GM18520 (cell line): ENCODE measurements at regions not wholly inside any gene's neighbourhood (a gene's known extent, or its start where the extent isn't known, plus 50 kb on each side); places are given as distances from the start of the nearest gene placed in this dataset.

Experiments
- ATAC-seq: cut with Tn5 transposase; IDR thresholded peaks from one replicate; pipeline ENCODE4 v1.9.1; 2021; ENCODE audit not compliant: unreplicated experiment

DNA sequence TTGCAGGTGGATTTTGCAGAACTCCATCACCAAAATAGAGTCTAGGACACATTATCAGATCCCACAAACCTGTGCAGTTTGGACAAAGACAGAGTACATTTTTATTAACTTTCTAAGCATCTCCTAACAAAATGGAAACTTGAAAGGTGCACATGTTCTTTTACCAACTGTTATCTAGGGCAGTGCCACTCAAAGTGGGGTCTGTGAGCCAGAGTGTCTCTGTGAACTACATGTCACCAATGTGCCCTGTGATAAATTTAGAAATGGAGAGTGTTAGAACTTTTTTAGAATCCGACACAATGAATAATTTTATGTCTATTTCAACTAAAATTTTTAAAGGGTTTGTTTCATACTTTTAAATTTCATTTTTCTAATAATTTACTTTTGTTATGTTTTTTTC, 68.4 kb upstream of the TMC3 start:
- no peak for ATAC-seq

GRCh38 chr15:81434851-81435250, 60.8 kb upstream of the TMC3 start:
- no peak for ATAC-seq

GRCh38 chr15:81433462-81433861, 59.4 kb upstream of the TMC3 start:
- no peak for ATAC-seq

DNA sequence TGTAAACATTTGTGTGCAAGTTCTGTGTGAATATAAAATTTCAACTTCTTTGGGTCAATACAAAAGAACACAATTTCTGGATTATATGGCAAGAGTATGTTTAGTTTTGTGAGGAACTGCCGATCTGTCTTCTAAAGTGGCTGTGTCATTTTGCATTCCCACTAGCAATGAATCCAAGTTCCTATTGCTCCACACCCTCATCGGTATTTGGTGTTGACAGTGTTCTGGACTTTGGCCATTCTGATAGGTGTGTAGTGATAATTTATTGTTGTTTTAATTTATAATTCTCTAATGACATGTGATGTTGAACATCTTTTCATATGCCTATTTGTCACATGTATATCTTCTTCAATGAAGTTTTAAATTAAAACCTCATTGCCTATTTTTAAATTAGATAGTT, 58.2 kb upstream of the TMC3 start:
- ATAC-seq: no peak

GRCh38 chr15:81427176-81427575, 53.2 kb upstream of the TMC3 start:
- ATAC-seq: no peak

GRCh38 chr15:81425905-81426304, 51.9 kb upstream of the TMC3 start:
- ATAC-seq: no peak
